ENCODE measurements at regions not wholly inside any gene's neighbourhood (a gene's known extent, or its start where the extent isn't known, plus 50 kb on each side); places are given as distances from the start of the nearest gene placed in this dataset.

GRCh38 chr14:83697099-83697498 lies 1832.8 kb upstream of the FLRT2 start:
- TF ChIP-seq CTCF (IDR thresholded peaks at IDR 0.05) (no peak), POLR2AphosphoS5 (IDR thresholded peaks at IDR 0.05) (no peak)

Measured in prostate gland (tissue), 2 donors.